HG03095 (cell line): ENCODE measurements at regions not wholly inside any gene's neighbourhood (a gene's known extent, or its start where the extent isn't known, plus 50 kb on each side); places are given as distances from the start of the nearest gene placed in this dataset.

ENCODE experiments used
- ATAC-seq: cut with Tn5 transposase; IDR thresholded peaks from one replicate; pipeline ENCODE4 v1.9.1; 2021; ENCODE audit warnings: moderate library complexity; ENCODE audit not compliant: unreplicated experiment

GRCh38 chr20:23232679-23233308 is 117.8 kb upstream of the NXT1 start:
- ATAC-seq: no peak

GRCh38 chr20:23232219-23232581 is 118.4 kb upstream of the NXT1 start:
- ATAC-seq: no peak

- no peak for ATAC-seq
These were observed 118.9 kb upstream of the NXT1 start for GRCh38 chr20:23231561-23232218.

- ATAC-seq: no peak
These were observed 119.7 kb upstream of the NXT1 start for GRCh38 chr20:23230766-23231385.

GRCh38 chr20:23229989-23230388 is 120.6 kb upstream of the NXT1 start:
- no peak for ATAC-seq

- no peak for ATAC-seq
These were observed 121.7 kb upstream of the NXT1 start for GRCh38 chr20:23228912-23229311.

- ATAC-seq: no peak
These were observed 122.6 kb upstream of the NXT1 start for GRCh38 chr20:23227976-23228375.

- no peak for ATAC-seq
These were observed 123.3 kb upstream of the NXT1 start for GRCh38 chr20:23227274-23227673.

- ATAC-seq: no peak
These were observed 123.9 kb upstream of the NXT1 start for GRCh38 chr20:23226612-23227265.

- ATAC-seq: no peak
These were observed 125.1 kb upstream of the NXT1 start for GRCh38 chr20:23225407-23226060.

GRCh38 chr20:23224806-23225205 is 125.8 kb upstream of the NXT1 start:
- ATAC-seq: no peak

GRCh38 chr20:23223908-23224580 is 126.5 kb upstream of the NXT1 start:
- ATAC-seq: no peak

GRCh38 chr20:23222531-23223200 is 127.9 kb upstream of the NXT1 start:
- ATAC-seq: no peak

- ATAC-seq: no peak
These were observed 130.9 kb upstream of the CD93 start for GRCh38 chr20:23217023-23217422.

- no peak for ATAC-seq
These were observed 129.3 kb upstream of the CD93 start for GRCh38 chr20:23215344-23215995.

- ATAC-seq: no peak
These were observed 128.8 kb upstream of the CD93 start for GRCh38 chr20:23214903-23215302.

- no peak for ATAC-seq
These were observed 126.4 kb upstream of the CD93 start for GRCh38 chr20:23212464-23212995.

- no peak for ATAC-seq
These were observed 125.9 kb upstream of the CD93 start for GRCh38 chr20:23212011-23212410.

GRCh38 chr20:23211164-23211563 is 125.0 kb upstream of the CD93 start:
- ATAC-seq: no peak
